ENCODE measurements at regions not wholly inside any gene's neighbourhood (a gene's known extent, or its start where the extent isn't known, plus 50 kb on each side); places are given as distances from the start of the nearest gene placed in this dataset.

DNA sequence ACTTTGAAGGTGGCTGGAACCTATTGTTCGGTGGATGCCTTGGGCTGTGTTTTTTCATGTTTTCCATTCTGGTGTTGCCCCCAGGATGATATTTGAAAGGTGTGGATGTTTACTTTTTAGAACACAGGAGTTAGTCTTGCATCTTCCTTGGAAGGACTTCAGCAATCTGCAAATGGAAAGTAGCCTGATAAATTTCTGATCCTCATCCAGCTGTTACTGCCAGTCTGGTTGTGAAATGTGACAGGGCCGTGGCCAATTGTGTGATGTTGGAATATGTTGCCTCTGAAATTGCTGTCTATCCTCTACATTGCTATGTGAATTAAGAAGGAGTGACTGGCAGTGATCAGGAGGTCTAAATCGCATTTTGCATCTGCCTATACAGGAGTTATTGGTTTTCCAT lies 382.5 kb upstream of the C2CD4B start:
- no peak for DNase-seq (ENCODE audit: low read depth)

DNA sequence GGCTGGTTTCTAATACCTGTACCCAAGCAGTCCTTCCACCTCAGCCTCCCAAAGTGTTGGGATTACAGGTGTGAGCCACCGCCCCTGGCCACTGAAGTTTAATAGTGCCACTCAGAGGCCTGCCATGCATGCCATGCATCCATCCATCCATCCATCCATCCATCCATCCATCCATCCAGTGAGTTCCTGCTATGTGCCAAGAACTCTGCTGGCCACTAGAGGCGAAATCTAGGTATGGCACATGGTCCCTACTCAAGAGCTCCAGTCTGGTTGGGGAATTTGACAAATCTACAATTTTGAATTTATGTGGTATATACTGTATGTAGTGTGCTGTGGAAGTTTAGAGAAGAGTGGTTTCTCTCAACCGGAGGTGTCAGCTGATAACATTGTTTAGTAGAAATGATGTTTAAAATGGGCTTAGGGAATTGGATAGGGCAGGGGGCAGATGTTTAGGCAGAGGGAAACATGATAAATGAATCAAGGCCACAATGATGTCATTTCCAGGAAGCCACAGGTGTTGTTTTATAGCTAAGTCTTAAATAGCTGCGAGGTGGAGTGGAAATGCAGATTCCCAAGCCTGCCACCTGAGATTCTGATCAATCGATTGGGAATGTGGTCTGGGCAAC lies 384.4 kb upstream of the C2CD4B start:
- DNase-seq (ENCODE audit: low read depth) = no peak

- DNase-seq (ENCODE audit: low read depth) = no peak
Observed at GRCh38 chr15:62550106-62550505, 385.0 kb upstream of the C2CD4B start.

DNA sequence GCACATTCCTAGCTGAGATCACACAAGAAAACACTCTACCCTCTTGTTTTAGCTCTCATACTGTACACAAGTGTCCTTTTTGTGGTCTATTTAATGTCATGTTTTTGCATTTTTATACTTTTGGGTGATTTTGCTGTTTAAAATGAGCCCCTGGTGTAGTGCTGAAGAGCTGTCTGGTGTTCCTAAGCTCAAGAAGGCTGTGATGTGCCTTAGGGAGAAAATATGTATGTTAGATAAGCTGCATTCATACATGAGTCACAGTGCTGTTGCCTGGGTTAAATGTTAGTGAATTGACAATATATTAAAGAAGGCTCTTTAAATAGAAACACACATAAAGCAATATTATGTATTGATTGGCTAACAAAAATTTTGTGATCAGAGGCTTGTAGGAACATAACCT lies 387.4 kb upstream of the C2CD4B start:
- DNase-seq (ENCODE audit: low read depth) = no peak

DNA sequence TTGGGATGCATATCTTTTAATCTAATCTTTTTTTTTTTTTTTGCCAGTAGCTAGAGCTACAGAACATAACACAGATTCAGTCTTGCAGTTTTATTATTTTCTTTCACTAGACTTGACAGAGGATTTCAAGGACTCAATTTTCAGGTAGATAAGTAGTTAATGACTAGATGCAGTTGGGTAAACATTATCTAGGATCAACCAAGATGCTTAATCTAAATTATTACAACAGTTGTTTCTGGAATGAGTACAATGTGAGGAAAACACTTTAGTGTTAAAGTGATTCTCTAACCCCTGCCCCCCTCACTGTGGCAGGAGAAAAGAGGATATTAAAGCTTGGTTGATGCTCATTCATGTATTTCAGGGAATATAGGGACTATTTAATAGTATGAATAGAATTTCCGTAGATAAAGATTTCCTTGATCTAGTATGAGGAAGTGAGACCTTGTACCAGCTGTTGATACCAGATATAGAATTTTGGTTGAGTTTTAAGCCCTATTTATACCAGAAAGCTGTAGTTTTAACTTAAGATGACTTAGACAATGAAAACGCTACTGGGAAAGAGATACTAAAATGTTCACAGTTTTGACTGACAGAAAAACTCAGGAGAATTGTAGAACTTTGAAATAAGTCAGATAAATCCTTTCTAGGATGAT lies 389.0 kb upstream of the C2CD4B start:
- no peak for DNase-seq (ENCODE audit: low read depth)

- no peak for DNase-seq (ENCODE audit: low read depth)
Observed at GRCh38 chr15:62558640-62559380, 393.7 kb upstream of the C2CD4B start.

DNA sequence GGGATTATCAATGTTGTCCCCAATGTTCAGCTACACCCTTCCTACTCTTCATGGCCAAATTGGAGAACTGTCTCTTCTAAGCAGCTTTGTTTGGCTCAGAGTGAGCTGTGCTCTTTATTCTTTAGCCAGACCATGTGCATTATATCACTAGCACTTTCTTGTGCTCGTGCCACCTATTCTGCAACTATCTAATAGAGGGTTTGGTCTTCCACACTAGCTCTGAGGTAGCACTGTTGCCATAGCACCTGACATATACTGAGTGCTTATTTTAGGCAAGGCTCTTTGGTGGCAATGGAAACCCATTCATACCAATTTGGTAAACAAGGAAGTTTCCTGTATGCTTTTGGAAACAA lies 394.3 kb upstream of the C2CD4B start:
- DNase-seq (ENCODE audit: low read depth) = no peak

GRCh38 chr15:62561059-62561519 lies 396.0 kb upstream of the C2CD4B start:
- no peak for DNase-seq (ENCODE audit: low read depth)

DNA sequence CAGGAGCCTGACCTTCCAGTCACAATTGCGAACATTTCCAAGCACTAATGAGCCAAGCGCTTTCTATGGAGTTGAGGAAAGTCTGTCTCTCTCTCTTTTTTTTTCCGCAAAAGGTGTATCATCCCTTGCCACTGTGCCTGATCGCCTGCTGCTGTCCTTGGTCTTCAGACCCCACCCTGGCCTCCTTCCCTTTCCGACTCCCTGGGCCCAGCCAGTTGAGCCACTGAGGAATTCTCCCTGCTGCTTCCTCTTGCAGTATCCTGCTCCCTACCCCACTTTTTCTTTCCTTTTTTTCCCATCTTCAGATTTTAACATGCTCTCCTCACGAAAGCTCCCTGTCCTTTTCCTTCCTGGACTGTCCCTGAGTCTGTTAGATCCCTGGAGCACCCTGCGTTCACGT lies 396.5 kb upstream of the C2CD4B start:
- no peak for DNase-seq (ENCODE audit: low read depth)

- no peak for DNase-seq (ENCODE audit: low read depth)
Observed at GRCh38 chr15:62564886-62565633, 400.0 kb upstream of the C2CD4B start.

- DNase-seq (ENCODE audit: low read depth) = no peak
Observed at GRCh38 chr15:62565634-62566026, 400.5 kb upstream of the C2CD4B start.

- DNase-seq (ENCODE audit: low read depth) = no peak
Observed at GRCh38 chr15:62566248-62566647, 401.2 kb upstream of the C2CD4B start.

DNA sequence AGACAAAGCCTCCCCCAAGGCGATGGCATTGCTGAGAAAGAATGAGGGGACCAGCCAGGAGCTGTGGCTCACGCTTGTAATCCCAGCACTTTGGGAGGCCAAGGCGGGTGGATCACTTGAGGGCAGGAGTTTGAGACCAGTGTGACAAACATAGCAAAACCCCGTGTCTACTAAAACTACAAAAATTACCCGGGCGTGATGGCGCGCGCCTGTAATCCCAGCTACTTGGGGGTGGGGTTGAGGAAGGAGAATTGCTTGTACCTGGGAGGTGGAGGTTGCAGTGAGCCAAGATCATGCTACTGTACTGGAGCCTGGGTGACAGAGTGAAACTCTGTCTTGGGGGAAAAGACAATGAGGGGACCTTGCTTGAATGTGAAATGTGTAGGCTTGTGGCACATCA lies 402.4 kb upstream of the C2CD4B start:
- DNase-seq (ENCODE audit: low read depth) = no peak

DNA sequence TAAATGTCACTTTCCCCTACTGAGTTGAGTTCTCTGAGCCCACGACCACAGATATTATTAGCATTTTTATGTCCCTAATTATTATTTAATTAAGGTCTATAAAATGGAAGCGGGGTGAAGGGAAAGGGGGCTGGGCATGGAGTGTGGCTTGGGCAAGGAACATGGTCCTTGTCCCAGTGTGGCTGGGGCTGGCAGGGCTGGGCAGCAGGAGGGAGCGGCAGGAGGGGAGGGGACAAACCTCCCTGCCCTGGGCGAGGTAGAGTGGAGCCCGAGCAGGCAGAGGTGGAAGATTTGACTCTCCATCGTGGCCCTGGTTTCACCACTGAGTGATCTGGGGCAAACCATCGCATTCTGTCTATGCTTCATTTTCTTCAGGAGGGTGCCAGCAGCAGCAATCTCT lies 402.9 kb upstream of the C2CD4B start:
- no peak for DNase-seq (ENCODE audit: low read depth)

- DNase-seq (ENCODE audit: low read depth) = no peak
Observed at GRCh38 chr15:62568702-62569101, 403.6 kb upstream of the C2CD4B start.

DNA sequence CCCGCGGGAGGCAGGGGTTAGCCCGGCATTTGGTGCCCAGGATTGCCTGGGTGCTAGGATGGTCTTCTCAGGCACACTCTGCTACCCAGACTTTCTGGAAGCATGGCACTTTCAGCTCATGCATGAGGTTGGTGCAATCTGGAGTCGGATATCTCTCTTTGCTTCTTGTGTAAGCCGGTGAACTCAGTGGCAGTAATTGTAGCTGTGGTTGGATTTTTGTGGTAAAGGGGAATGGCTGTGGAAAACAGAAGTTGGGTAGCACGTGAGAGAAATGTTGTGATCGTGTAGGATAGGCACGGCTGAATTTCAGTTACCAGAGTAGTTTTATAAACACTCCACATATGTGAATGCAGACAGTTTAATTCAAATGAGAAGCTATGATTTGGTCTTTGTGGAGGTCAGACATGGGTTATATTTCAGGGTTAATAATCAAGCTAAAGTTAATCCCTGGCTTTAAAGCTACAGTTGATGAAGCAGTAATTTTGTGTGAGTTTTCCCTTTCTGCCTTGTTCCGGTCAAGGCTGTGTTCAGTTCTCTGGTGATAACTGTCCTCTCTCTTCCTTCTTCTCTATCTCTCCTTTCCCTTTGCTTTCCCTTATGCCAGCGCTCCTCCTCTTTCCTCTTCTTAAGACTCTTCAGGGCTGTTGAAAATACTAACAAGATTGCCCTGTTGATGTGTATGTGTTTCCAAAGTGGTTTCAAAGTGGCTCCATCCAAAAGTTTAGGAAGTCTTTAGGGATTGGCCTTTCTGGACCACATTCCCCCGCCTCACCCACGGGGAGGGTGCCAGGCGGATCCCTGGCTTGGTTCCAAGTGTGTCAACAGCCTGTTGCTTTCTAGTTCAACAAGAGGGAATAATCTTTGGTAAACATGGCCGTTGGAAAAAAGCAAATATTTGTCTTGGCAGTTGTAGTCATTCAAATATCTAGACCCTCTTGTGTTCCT lies 404.6 kb upstream of the C2CD4B start:
- DNase-seq (ENCODE audit: low read depth) = no peak

GRCh38 chr15:62570405-62570783 lies 405.3 kb upstream of the C2CD4B start:
- DNase-seq (ENCODE audit: low read depth) = no peak

DNA sequence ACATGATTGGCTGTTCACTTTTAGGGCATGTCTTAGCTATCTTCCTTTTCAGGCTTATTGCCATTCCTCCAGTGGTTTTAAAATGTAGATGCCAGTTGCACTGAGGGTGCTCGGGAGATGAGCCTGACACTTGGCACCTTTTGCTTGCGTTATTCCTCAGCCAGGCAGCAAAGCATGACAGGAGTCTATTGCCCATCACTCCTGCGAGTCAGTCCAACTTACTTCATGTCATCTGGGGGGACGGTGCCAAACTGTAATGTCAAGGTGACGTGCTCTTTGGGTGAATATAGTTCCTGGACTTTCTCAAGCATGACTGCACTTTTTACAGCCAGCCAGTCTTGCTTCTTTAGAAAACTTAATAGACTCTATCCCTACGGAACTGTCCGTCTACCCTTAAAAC lies 406.0 kb upstream of the C2CD4B start:
- no peak for DNase-seq (ENCODE audit: low read depth)

- DNase-seq (ENCODE audit: low read depth) = no peak
Observed at GRCh38 chr15:62572797-62573196, 407.7 kb upstream of the C2CD4B start.

GRCh38 chr15:62573876-62574275 lies 408.8 kb upstream of the C2CD4B start:
- DNase-seq (ENCODE audit: low read depth) = no peak

GRCh38 chr15:62578546-62578945 lies 413.5 kb upstream of the C2CD4B start:
- DNase-seq (ENCODE audit: low read depth) = no peak

DNA sequence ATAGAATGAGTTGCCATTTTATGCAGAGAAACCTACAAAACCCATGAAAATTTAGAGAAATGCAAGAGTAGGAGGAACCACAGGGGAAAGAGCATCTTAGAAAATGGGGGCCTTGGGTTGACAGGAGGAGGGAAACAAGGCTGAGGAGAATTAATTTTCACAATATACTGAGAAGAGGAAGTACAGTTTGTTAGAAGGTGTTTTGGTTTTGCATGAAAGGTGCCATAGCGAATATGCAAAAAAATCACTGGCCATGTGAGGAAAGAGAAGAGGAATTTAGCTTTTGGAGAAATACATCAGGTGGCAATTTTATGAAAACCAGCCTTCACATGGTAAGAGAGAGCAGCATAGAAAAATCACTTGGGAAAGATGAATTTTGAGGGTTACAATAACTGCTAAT lies 413.9 kb upstream of the C2CD4B start:
- DNase-seq (ENCODE audit: low read depth) = no peak

Measured in activated T-helper 9 cell treated with anti-CD3 and anti-CD28 coated beads, Interleukin-2, amount 50 U/mL, for 16 hours (primary cell).